ENCODE measurements at regions not wholly inside any gene's neighbourhood (a gene's known extent, or its start where the extent isn't known, plus 50 kb on each side); places are given as distances from the start of the nearest gene placed in this dataset.

DNA sequence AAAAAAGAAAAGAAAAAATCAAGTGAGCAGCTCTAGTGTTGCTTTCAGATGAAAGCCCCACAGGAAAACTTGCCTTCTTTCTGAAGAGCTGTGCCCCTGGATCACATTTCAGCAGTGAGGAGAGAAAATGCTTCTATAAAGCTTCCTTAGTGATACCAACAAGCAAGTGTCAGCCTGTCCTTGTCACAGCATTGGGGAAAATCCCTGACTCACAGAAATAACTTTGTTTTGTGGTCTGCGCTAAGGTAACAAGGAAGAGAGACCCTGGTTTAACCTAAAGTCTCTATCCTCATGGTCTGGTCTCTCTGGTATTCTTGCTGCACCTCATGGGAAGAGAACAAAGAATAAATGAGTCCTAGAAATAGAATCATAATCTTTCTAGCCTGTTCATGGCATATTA is 885.2 kb upstream of the SORCS1 start:
- ChIA-PET POLR2A (ENCODE audit: partially characterized antibody) (no interaction called here), CTCF (ENCODE audit: partially characterized antibody) (interaction anchor here (0.8 kb wide), 2 partner anchors 11 to 239 kb away, joined by 3 read pairs; no protein-coding TSS in a partner anchor)
- FAIRE-seq (no peak), DNase-seq (ENCODE audit: low read depth in 1 of 2, low spot score in 2 of 2) (no peak)
- Histone ChIP-seq H3K4me1 (replicated peaks in 1 of 4; ENCODE audit: control insufficient read depth in 3 of 4, insufficient read depth in 4 of 4, low read length in 3 of 4) (no peaks in the 10 kb centered on the region), H3K56ac (replicated peaks; ENCODE audit: insufficient read length, low read depth, low read length) (no peak overlapping the region), H3K14ac (ENCODE audit: insufficient read length) (no peak overlapping the region), H3K23ac (ENCODE audit: insufficient read length) (no peak overlapping the region), H3K79me2 (ENCODE audit: control insufficient read depth in 1 of 2, insufficient read depth in 2 of 2, low read length in 2 of 2) (no peaks in the 10 kb centered on the region), H4K20me1 (replicated peaks in 1 of 2; ENCODE audit: control insufficient read depth in 1 of 2, insufficient read depth in 2 of 2, low read length in 2 of 2) (no peaks in the 10 kb centered on the region), H2AK5ac (ENCODE audit: low read depth, low read length) (no peak overlapping the region), H3K4me3 (ENCODE audit: extremely low read depth in 1 of 4, insufficient read depth in 2 of 4, low read depth in 3 of 4, low read length in 4 of 4) (no peak overlapping the region), H3K79me1 (ENCODE audit: low read depth, low read length) (no peaks in the 10 kb centered on the region), H4K91ac (replicated peaks; ENCODE audit: insufficient read length, low read length) (no peak overlapping the region), H2BK20ac (ENCODE audit: low read length) (no peak overlapping the region), H3K18ac (ENCODE audit: extremely low read depth, low read length) (no peak overlapping the region), H3K4me2 (ENCODE audit: insufficient read depth in 1 of 2, low read depth in 2 of 2, low read length in 2 of 2) (no peak overlapping the region), H3K9ac (replicated peaks in 1 of 4; ENCODE audit: extremely low read depth in 1 of 4, low read depth in 3 of 4, low read length in 3 of 4) (no peak overlapping the region), H4K5ac (ENCODE audit: insufficient read length, low read depth, low read length) (no peak overlapping the region), H2BK120ac (replicated peaks; ENCODE audit: low read depth, low read length) (no peak overlapping the region), H3K27ac (ENCODE audit: low read depth, low read length) (no peak overlapping the region), H3K4ac (replicated peaks; ENCODE audit: insufficient read length, low read depth, low read length) (no peak overlapping the region), H3K9me3 (ENCODE audit: insufficient read depth in 2 of 2, low read depth in 1 of 2, low read length in 1 of 2) (no peaks in the 10 kb centered on the region), H2BK5ac (ENCODE audit: low read depth, low read length) (no peak overlapping the region), H3K27me3 (replicated peaks in 1 of 4; ENCODE audit: control insufficient read depth in 3 of 4, extremely low read depth in 1 of 4, insufficient read depth in 3 of 4, low read length in 3 of 4) (no peaks in the 10 kb centered on the region), H4K8ac (ENCODE audit: extremely low read depth, insufficient read depth, low read length) (no peak overlapping the region), H3K36me3 (ENCODE audit: control insufficient read depth in 2 of 4, insufficient read depth in 4 of 4, low read length in 3 of 4) (no peaks in the 10 kb centered on the region), H2AFZ (ENCODE audit: low read length) (no peak overlapping the region), H3K23me2 (ENCODE audit: low read depth, low read length) (no peaks in the 10 kb centered on the region), H2BK12ac (ENCODE audit: low read depth, low read length) (no peak overlapping the region), H2BK15ac (ENCODE audit: low read length) (no peak overlapping the region)
- WGBS, 2 experiments (ENCODE audit: extremely low coverage in 1 of 2, insufficient coverage in 1 of 2, insufficient read length in 1 of 2, insufficient replicate concordance in 2 of 2, low coverage in 1 of 2, low lambda C conversion rate in 2 of 2, missing lambda C conversion rate in 1 of 2) = 88% methylated on average over 1 of the region's 1 CpG; no CpG with 5 or more reads in 1 of the 2 experiments
- TF ChIP-seq PHF8 (conservative IDR thresholded peaks at IDR 0.05; ENCODE audit: low read depth, low read length) (no peak), POLR2A (IDR thresholded peaks at IDR 0.05; ENCODE audit: control extremely low read depth in 1 of 2, low read depth in 2 of 2, low read length in 2 of 2) (no peak), RNF2 (IDR thresholded peaks at IDR 0.05; ENCODE audit: borderline replicate concordance, low read depth, low read length, missing control alignments, poor library complexity, severe bottlenecking) (no peak), ASH2L (IDR thresholded peaks at IDR 0.05; ENCODE audit: low read length) (no peak), POLR2AphosphoS5 (IDR thresholded peaks at IDR 0.05; ENCODE audit: low read depth, low read length) (no peak), SRF (IDR thresholded peaks at IDR 0.05; ENCODE audit: low read depth, low read length) (no peak), SIRT6 (IDR thresholded peaks at IDR 0.05; ENCODE audit: low read length) (no peak), CREB1 (IDR thresholded peaks at IDR 0.05) (no peak), TAF1 (IDR thresholded peaks at IDR 0.05; ENCODE audit: low read depth, low read length) (no peak)
- TF ChIP-seq, protein P1, sequence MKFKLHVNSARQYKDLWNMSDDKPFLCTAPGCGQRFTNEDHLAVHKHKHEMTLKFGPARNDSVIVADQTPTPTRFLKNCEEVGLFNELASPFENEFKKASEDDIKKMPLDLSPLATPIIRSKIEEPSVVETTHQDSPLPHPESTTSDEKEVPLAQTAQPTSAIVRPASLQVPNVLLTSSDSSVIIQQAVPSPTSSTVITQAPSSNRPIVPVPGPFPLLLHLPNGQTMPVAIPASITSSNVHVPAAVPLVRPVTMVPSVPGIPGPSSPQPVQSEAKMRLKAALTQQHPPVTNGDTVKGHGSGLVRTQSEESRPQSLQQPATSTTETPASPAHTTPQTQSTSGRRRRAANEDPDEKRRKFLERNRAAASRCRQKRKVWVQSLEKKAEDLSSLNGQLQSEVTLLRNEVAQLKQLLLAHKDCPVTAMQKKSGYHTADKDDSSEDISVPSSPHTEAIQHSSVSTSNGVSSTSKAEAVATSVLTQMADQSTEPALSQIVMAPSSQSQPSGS (IDR thresholded peaks at IDR 0.05; ENCODE audit: low read length) = no peak
- TF ChIP-seq, protein P2, sequence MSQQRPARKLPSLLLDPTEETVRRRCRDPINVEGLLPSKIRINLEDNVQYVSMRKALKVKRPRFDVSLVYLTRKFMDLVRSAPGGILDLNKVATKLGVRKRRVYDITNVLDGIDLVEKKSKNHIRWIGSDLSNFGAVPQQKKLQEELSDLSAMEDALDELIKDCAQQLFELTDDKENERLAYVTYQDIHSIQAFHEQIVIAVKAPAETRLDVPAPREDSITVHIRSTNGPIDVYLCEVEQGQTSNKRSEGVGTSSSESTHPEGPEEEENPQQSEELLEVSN (IDR thresholded peaks at IDR 0.05) = no peak
